ENCODE measurements at regions not wholly inside any gene's neighbourhood (a gene's known extent, or its start where the extent isn't known, plus 50 kb on each side); places are given as distances from the start of the nearest gene placed in this dataset.

DNA sequence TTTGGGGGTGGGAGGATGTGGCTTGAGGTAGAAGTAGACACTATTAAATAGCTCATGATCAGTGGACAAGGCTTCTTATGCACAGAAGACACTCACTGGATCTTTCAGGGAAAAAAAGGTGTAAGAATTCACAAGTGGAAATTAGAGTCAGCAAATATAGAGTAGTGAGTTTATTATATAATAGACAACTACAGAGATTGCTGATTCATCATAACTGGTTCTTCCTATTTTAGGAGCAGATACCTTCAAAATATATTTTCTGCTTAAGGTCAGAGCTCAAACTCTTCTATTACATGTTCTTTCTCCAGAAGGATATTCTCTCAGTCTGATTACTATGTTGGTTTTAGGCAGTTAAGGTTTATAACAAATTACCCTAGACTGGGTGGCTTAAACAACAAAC lies 646.9 kb upstream of the CDH7 start:
- Histone ChIP-seq H3K9ac (no peak overlapping the region), H3K4me1 (ENCODE audit: low read depth, poor library complexity, severe bottlenecking) (no peaks in the 10 kb centered on the region), H3K4me2 (no peak overlapping the region), H4K20me1 (ENCODE audit: insufficient read depth) (no peaks in the 10 kb centered on the region), H3K79me2 (ENCODE audit: insufficient read depth, low read depth) (no peaks in the 10 kb centered on the region), H3K27me3 (ENCODE audit: insufficient read depth, low read depth) (no peaks in the 10 kb centered on the region), H3K4me3 (IDR thresholded peaks at IDR 0.05; ENCODE audit: insufficient read depth, low read depth, low read length) (no peak overlapping the region), H2AFZ (ENCODE audit: low read depth) (no peak overlapping the region), H3K36me3 (ENCODE audit: insufficient read depth) (no peaks in the 10 kb centered on the region), H3K27ac (no peak overlapping the region)
- TF ChIP-seq CTCF (conservative IDR thresholded peaks at IDR 0.05; ENCODE audit: low read depth, low read length) = no peak

GRCh38 chr18:65093346-65093745 lies 657.5 kb upstream of the CDH7 start:
- Histone ChIP-seq H3K4me2 (no peak overlapping the region), H3K4me1 (ENCODE audit: low read depth, poor library complexity, severe bottlenecking) (no peaks in the 10 kb centered on the region), H3K79me2 (ENCODE audit: insufficient read depth, low read depth) (no peaks in the 10 kb centered on the region), H3K27ac (no peak overlapping the region), H3K4me3 (IDR thresholded peaks at IDR 0.05; ENCODE audit: insufficient read depth, low read depth, low read length) (no peak overlapping the region), H4K20me1 (ENCODE audit: insufficient read depth) (no peaks in the 10 kb centered on the region), H3K27me3 (ENCODE audit: insufficient read depth, low read depth) (no peaks in the 10 kb centered on the region), H2AFZ (ENCODE audit: low read depth) (no peak overlapping the region), H3K36me3 (ENCODE audit: insufficient read depth) (no peaks in the 10 kb centered on the region; the same call in 1 of the 2 replicates), H3K9ac (no peak overlapping the region)
- no peak for TF ChIP-seq CTCF (conservative IDR thresholded peaks at IDR 0.05; ENCODE audit: low read depth, low read length)

GRCh38 chr18:65091744-65092329 lies 659.0 kb upstream of the CDH7 start:
- no peak overlapping the region for H3K4me3 ChIP-seq (IDR thresholded peaks at IDR 0.05; ENCODE audit: insufficient read depth, low read depth, low read length)
- no peaks in the 10 kb centered on the region for H4K20me1 ChIP-seq (ENCODE audit: insufficient read depth)
- no peaks in the 10 kb centered on the region for H3K79me2 ChIP-seq (ENCODE audit: insufficient read depth, low read depth)
- H3K4me2 ChIP-seq = no peak overlapping the region
- H3K27ac ChIP-seq = no peak overlapping the region
- no peak overlapping the region for H3K9ac ChIP-seq
- no peaks in the 10 kb centered on the region for H3K27me3 ChIP-seq (ENCODE audit: insufficient read depth, low read depth)
- TF ChIP-seq CTCF (conservative IDR thresholded peaks at IDR 0.05; ENCODE audit: low read depth, low read length) = peak; percentile 68
- no peaks in the 10 kb centered on the region for H3K36me3 ChIP-seq (ENCODE audit: insufficient read depth)
- no peak overlapping the region for H2AFZ ChIP-seq (ENCODE audit: low read depth)
- no peaks in the 10 kb centered on the region for H3K4me1 ChIP-seq (ENCODE audit: low read depth, poor library complexity, severe bottlenecking)

- H3K79me2 ChIP-seq (ENCODE audit: insufficient read depth, low read depth) = no peaks in the 10 kb centered on the region
- H3K27ac ChIP-seq = no peak overlapping the region
- H4K20me1 ChIP-seq (ENCODE audit: insufficient read depth) = no peaks in the 10 kb centered on the region
- no peaks in the 10 kb centered on the region for H3K27me3 ChIP-seq (ENCODE audit: insufficient read depth, low read depth)
- H3K9ac ChIP-seq = no peak overlapping the region
- TF ChIP-seq CTCF (conservative IDR thresholded peaks at IDR 0.05; ENCODE audit: low read depth, low read length) = no peak
- H3K4me2 ChIP-seq = no peak overlapping the region
- H3K4me1 ChIP-seq (ENCODE audit: low read depth, poor library complexity, severe bottlenecking) = no peaks in the 10 kb centered on the region
- no peak overlapping the region for H3K4me3 ChIP-seq (IDR thresholded peaks at IDR 0.05; ENCODE audit: insufficient read depth, low read depth, low read length)
- no peak overlapping the region for H2AFZ ChIP-seq (ENCODE audit: low read depth)
- no peaks in the 10 kb centered on the region for H3K36me3 ChIP-seq (ENCODE audit: insufficient read depth)
Observed at GRCh38 chr18:65082907-65083306, 667.9 kb upstream of the CDH7 start.

Measured in KMS-11 (cell line).